ENCODE measurements at regions not wholly inside any gene's neighbourhood (a gene's known extent, or its start where the extent isn't known, plus 50 kb on each side); places are given as distances from the start of the nearest gene placed in this dataset.

DNA sequence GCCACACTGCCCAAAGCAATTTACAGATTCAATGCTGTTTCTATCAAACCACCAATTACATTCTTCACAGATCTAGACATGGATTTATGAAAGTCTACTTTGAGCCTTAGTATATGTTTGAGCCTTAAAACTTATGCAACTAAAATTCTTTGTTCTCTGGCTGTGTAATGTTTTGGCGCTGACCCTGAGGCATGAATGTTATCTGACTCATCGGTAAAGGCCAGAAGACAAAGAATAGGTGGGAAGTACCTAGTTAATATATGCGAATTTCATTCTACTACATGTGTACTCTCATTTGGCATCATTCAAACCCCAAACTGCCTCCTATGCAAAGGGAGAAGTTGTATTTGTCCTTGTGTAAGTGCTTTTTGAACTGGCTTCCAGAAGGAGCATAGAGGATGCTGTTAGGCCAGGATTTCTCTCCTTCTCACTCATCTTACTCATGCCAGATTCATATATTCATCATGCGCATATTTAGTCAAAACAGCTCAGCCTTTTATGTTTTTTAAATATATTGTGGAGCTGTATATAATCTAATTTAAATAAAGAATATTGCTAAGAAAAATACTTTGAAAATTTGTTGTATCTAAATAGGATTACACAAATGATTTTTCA, 204.2 kb downstream of the NFKBIZ start:
- H3K4me3 ChIP-seq (ENCODE audit: low read length in 2 of 2) = no peak overlapping the region
- H3K27ac ChIP-seq (ENCODE audit: low read depth in 2 of 2, low read length in 2 of 2) = no peak overlapping the region
- H3K36me3 ChIP-seq (ENCODE audit: control insufficient read depth in 2 of 2, insufficient read depth in 2 of 2, low read length in 2 of 2) = no peaks in the 10 kb centered on the region
- no peaks in the 10 kb centered on the region for H3K9me3 ChIP-seq (ENCODE audit: control insufficient read depth in 2 of 2, low read length in 2 of 2)
- H3K4me1 ChIP-seq (ENCODE audit: control insufficient read depth in 2 of 2, insufficient read depth in 2 of 2, low read length in 2 of 2) = peaks cover 3 to 4% of the 10 kb centered on the region in 2 donors
- H3K27me3 ChIP-seq (ENCODE audit: control insufficient read depth in 2 of 2, insufficient read depth in 2 of 2, low read length in 2 of 2) = no peaks in the 10 kb centered on the region
- H3K9ac ChIP-seq (ENCODE audit: low read depth in 1 of 2, low read length in 2 of 2) = no peak overlapping the region

DNA sequence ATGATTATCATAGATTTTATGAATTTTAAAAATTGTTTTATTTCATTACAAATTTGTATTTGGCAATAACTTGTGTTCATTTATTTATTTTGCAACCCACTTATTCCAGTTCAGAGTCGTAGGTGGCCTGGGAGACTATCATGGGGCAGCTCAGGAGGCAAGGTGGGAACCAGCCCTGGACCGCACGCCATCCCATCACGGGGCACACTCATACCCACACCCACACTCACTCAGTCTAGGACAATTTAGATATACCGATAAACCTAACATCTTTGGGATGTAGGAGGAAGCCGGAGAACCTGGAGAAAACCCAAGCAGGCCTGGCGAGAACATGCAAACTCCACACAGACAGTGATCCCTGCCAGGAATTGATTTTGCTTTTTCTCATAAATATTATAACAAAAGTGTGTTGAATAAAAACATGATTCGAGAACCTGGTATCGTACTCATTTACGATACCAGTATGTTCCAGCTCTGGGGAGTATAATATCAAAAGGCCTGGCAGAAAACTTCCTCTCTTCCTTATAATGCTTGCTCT, 205.3 kb downstream of the NFKBIZ start:
- H3K4me3 ChIP-seq (ENCODE audit: low read length in 2 of 2) = no peak overlapping the region
- H3K27ac ChIP-seq (ENCODE audit: low read depth in 2 of 2, low read length in 2 of 2) = no peak overlapping the region
- no peaks in the 10 kb centered on the region for H3K27me3 ChIP-seq (ENCODE audit: control insufficient read depth in 2 of 2, insufficient read depth in 2 of 2, low read length in 2 of 2)
- H3K9ac ChIP-seq (ENCODE audit: low read depth in 1 of 2, low read length in 2 of 2) = no peak overlapping the region
- H3K36me3 ChIP-seq (ENCODE audit: control insufficient read depth in 2 of 2, insufficient read depth in 2 of 2, low read length in 2 of 2) = no peaks in the 10 kb centered on the region
- H3K9me3 ChIP-seq (ENCODE audit: control insufficient read depth in 2 of 2, low read length in 2 of 2) = no peaks in the 10 kb centered on the region
- peaks cover 4 to 8% of the 10 kb centered on the region in 2 donors for H3K4me1 ChIP-seq (ENCODE audit: control insufficient read depth in 2 of 2, insufficient read depth in 2 of 2, low read length in 2 of 2)

DNA sequence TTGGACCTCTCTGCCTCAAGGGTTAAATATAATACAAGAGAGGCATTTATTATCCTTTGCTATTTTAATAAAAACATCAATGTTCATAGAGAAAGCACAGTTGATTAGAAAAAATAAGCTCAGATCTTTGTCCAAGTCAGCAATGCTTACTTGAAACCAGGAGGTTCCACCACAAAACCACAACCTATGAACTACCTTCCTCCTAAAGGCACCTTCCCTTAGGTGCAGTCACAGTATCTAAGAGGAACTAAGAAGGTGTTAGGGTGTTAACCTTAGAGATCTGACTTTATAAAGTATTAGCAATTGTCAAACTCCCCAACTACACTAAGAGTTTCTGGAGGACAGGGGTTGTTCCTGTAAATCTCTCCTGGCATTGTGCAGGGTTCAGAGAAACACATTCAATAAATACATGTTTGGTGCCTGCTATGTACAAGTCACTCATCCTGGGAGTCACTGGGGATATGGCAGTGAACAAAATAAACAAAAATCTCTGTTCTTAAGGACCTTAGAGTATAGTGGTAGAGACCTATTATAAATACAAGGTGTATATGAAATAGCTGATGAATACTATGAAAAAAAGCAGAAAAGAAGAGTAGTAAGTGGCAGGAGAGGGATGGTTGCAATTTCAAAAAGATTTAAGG, 208.6 kb downstream of the NFKBIZ start:
- Histone ChIP-seq H3K4me1 (ENCODE audit: control insufficient read depth in 2 of 2, insufficient read depth in 2 of 2, low read length in 2 of 2) (peaks cover 10 to 13% of the 10 kb centered on the region in 2 donors), H3K9me3 (ENCODE audit: control insufficient read depth in 2 of 2, low read length in 2 of 2) (no peaks in the 10 kb centered on the region), H3K4me3 (ENCODE audit: low read length in 2 of 2) (no peak overlapping the region), H3K27ac (ENCODE audit: low read depth in 2 of 2, low read length in 2 of 2) (no peak overlapping the region), H3K36me3 (ENCODE audit: control insufficient read depth in 2 of 2, insufficient read depth in 2 of 2, low read length in 2 of 2) (no peaks in the 10 kb centered on the region), H3K9ac (ENCODE audit: low read depth in 1 of 2, low read length in 2 of 2) (no peak overlapping the region), H3K27me3 (ENCODE audit: control insufficient read depth in 2 of 2, insufficient read depth in 2 of 2, low read length in 2 of 2) (no peaks in the 10 kb centered on the region)

DNA sequence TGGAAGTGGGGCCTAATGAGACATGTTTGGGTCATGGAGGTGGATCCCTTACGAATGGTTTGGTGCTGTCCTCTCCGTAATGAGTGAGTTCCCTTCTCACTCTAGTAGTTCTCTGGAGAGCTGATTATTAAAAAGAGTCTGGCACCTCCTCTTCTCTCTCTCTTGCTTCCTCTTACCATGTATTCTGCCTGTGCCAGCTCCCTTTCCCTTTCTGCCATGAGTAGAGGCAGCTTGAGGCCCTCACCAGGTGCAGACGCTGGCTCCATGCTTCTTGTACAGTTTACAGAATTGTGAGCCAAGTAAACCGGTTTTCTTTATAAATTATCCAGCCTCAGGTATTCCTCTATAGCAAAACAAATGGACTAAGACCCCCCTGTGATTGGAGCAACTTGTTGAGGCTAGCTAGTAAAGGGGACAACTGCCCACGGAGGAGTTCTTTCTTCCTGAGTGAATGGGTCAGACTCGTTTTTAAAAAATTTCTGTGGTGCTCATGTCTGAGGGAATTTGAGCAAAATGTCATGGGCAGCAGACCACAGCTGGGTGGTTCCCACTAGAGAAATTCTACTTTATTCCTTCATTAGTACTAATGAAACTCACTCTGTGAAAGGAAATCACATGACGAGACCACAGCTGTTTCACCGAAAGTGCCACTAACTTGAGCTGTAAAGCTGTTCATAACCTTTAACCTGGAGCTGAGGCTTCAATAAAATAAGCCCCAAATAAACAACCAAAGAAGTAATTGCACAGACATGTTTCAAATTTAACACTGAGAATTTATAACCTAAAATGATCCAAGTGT, 210.0 kb downstream of the NFKBIZ start:
- H3K27ac ChIP-seq (ENCODE audit: low read depth in 2 of 2, low read length in 2 of 2) = no peak overlapping the region
- H3K27me3 ChIP-seq (ENCODE audit: control insufficient read depth in 2 of 2, insufficient read depth in 2 of 2, low read length in 2 of 2) = no peaks in the 10 kb centered on the region
- no peaks in the 10 kb centered on the region for H3K36me3 ChIP-seq (ENCODE audit: control insufficient read depth in 2 of 2, insufficient read depth in 2 of 2, low read length in 2 of 2)
- no peaks in the 10 kb centered on the region for H3K9me3 ChIP-seq (ENCODE audit: control insufficient read depth in 2 of 2, low read length in 2 of 2)
- no peak overlapping the region for H3K4me3 ChIP-seq (ENCODE audit: low read length in 2 of 2)
- H3K9ac ChIP-seq (ENCODE audit: low read depth in 1 of 2, low read length in 2 of 2) = no peak overlapping the region
- H3K4me1 ChIP-seq (ENCODE audit: control insufficient read depth in 2 of 2, insufficient read depth in 2 of 2, low read length in 2 of 2) = peaks cover 10 to 13% of the 10 kb centered on the region in 2 donors

DNA sequence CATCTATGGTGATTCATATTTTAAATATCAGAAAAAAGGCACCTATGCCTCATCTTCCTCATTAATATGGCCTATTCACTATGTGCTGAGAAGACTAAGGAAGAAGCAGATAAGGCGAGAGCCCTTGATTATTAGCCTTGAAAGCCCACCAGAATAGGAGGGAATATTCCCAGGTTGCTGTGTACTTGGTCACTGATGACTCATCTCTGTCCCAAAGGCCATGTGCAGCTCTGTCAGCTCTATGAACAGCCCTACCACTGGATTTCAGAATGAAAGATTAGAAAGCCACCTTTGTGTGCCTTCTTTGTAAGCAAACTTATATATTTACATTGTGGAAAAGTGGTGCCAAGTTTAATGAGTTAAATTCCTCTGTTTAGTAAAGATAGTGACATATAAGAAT, 211.5 kb downstream of the NFKBIZ start:
- Histone ChIP-seq H3K36me3 (ENCODE audit: control insufficient read depth in 2 of 2, insufficient read depth in 2 of 2, low read length in 2 of 2) (no peaks in the 10 kb centered on the region), H3K4me3 (ENCODE audit: low read length in 2 of 2) (no peak overlapping the region), H3K9me3 (ENCODE audit: control insufficient read depth in 2 of 2, low read length in 2 of 2) (no peaks in the 10 kb centered on the region), H3K27ac (ENCODE audit: low read depth in 2 of 2, low read length in 2 of 2) (no peak overlapping the region), H3K9ac (ENCODE audit: low read depth in 1 of 2, low read length in 2 of 2) (no peak overlapping the region), H3K27me3 (ENCODE audit: control insufficient read depth in 2 of 2, insufficient read depth in 2 of 2, low read length in 2 of 2) (no peaks in the 10 kb centered on the region), H3K4me1 (ENCODE audit: control insufficient read depth in 2 of 2, insufficient read depth in 2 of 2, low read length in 2 of 2) (peaks cover 10 to 13% of the 10 kb centered on the region in 2 donors)

DNA sequence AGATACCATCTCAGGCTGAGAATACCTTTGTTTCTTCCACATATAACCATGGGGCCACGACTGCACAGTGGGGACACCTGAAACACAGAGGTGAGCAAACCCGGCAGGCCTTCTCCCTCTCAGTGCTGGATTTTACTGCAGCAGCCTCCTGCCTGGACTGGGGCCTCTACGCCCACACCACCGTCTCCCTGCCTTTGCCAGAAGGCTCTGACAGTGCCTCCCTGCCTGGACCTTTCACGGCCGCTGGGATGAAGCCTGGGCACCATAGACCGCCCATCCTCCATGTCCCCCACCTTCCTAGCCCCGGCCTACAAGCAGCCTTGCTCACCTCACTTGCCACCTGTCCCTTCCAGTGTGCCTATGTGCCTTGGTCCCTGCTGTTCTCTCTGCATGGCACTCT, 214.3 kb downstream of the NFKBIZ start:
- peaks cover 10 to 12% of the 10 kb centered on the region in 2 donors for H3K4me1 ChIP-seq (ENCODE audit: control insufficient read depth in 2 of 2, insufficient read depth in 2 of 2, low read length in 2 of 2)
- no peak overlapping the region for H3K27ac ChIP-seq (ENCODE audit: low read depth in 2 of 2, low read length in 2 of 2)
- no peak overlapping the region for H3K9ac ChIP-seq (ENCODE audit: low read depth in 1 of 2, low read length in 2 of 2)
- H3K27me3 ChIP-seq (ENCODE audit: control insufficient read depth in 2 of 2, insufficient read depth in 2 of 2, low read length in 2 of 2) = no peaks in the 10 kb centered on the region
- no peaks in the 10 kb centered on the region for H3K36me3 ChIP-seq (ENCODE audit: control insufficient read depth in 2 of 2, insufficient read depth in 2 of 2, low read length in 2 of 2)
- no peaks in the 10 kb centered on the region for H3K9me3 ChIP-seq (ENCODE audit: control insufficient read depth in 2 of 2, low read length in 2 of 2)
- H3K4me3 ChIP-seq (ENCODE audit: low read length in 2 of 2) = no peak overlapping the region

DNA sequence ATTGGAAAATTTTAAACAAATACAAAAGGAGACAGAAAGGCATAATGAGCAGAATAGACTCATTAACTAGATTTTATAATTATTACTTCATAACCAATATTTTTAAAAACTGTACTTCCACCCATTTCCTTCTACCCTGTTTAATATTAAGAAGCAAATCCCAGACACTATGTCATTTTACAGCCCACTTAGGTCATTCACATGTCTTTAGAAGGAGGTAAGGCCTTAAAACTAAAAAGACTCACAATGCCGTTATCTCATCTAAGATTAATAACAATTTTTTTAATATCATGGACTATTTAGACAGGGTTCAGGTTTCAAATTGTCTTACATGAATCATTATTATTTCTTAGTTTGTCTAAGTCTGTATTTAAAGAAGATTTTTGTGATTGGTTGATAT, 217.2 kb downstream of the NFKBIZ start:
- Histone ChIP-seq H3K4me1 (ENCODE audit: control insufficient read depth in 2 of 2, insufficient read depth in 2 of 2, low read length in 2 of 2) (peaks cover 6 to 9% of the 10 kb centered on the region in 2 donors), H3K9ac (ENCODE audit: low read depth in 1 of 2, low read length in 2 of 2) (no peak overlapping the region), H3K9me3 (ENCODE audit: control insufficient read depth in 2 of 2, low read length in 2 of 2) (no peaks in the 10 kb centered on the region), H3K36me3 (ENCODE audit: control insufficient read depth in 2 of 2, insufficient read depth in 2 of 2, low read length in 2 of 2) (no peaks in the 10 kb centered on the region), H3K4me3 (ENCODE audit: low read length in 2 of 2) (no peak overlapping the region), H3K27ac (ENCODE audit: low read depth in 2 of 2, low read length in 2 of 2) (no peak overlapping the region), H3K27me3 (ENCODE audit: control insufficient read depth in 2 of 2, insufficient read depth in 2 of 2, low read length in 2 of 2) (no peaks in the 10 kb centered on the region)

DNA sequence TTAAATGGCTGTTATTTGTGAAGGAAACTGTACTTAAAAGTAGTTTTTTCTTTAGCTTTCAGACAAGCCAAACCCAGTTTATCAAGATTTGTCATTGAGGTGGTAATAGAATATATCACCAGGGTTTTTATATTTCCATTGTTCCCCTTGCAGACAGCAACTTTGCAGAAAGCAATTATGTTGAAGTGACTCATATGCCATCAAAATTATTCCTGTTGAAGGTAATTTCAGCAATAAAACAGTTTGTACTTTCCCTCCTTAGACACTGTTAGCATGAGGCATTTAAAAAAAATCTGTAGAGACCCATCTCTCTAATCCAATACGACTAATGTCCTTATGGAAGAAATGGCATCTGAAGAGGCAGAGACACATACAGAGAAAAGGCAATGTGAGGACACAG, 219.0 kb downstream of the NFKBIZ start:
- Histone ChIP-seq H3K27me3 (ENCODE audit: control insufficient read depth in 2 of 2, insufficient read depth in 2 of 2, low read length in 2 of 2) (no peaks in the 10 kb centered on the region), H3K9ac (ENCODE audit: low read depth in 1 of 2, low read length in 2 of 2) (no peak overlapping the region), H3K27ac (ENCODE audit: low read depth in 2 of 2, low read length in 2 of 2) (peak overlapping the region; percentile 6 to 19), H3K4me3 (ENCODE audit: low read length in 2 of 2) (no peak overlapping the region), H3K9me3 (ENCODE audit: control insufficient read depth in 2 of 2, low read length in 2 of 2) (no peaks in the 10 kb centered on the region), H3K36me3 (ENCODE audit: control insufficient read depth in 2 of 2, insufficient read depth in 2 of 2, low read length in 2 of 2) (no peaks in the 10 kb centered on the region), H3K4me1 (ENCODE audit: control insufficient read depth in 2 of 2, insufficient read depth in 2 of 2, low read length in 2 of 2) (peaks cover 4% of the 10 kb centered on the region in 2 donors)

DNA sequence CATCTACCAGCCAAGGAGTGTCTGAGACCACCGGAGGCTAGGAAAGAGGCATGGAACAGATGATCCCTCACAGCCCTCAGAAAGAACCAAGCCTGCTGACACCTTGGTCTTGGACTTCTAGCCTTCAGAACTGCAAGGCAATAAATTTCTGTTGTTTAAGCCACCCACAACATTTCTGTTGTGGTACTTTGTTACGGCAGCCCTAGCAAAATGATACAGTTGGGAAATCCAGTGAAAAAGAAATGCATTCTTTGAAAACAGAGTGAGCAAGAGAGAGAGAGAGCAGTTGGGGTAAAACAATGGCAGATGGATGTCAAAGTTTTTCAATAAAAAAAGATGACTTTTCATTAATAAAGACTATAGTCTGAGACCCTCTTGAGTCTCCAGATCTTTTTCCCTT, 219.4 kb downstream of the NFKBIZ start:
- no peaks in the 10 kb centered on the region for H3K27me3 ChIP-seq (ENCODE audit: control insufficient read depth in 2 of 2, insufficient read depth in 2 of 2, low read length in 2 of 2)
- H3K36me3 ChIP-seq (ENCODE audit: control insufficient read depth in 2 of 2, insufficient read depth in 2 of 2, low read length in 2 of 2) = no peaks in the 10 kb centered on the region
- H3K9me3 ChIP-seq (ENCODE audit: control insufficient read depth in 2 of 2, low read length in 2 of 2) = no peaks in the 10 kb centered on the region
- peak overlapping the region in 1 of 2 donors; percentile 19 for H3K27ac ChIP-seq (ENCODE audit: low read depth in 2 of 2, low read length in 2 of 2)
- H3K9ac ChIP-seq (ENCODE audit: low read depth in 1 of 2, low read length in 2 of 2) = no peak overlapping the region
- H3K4me3 ChIP-seq (ENCODE audit: low read length in 2 of 2) = no peak overlapping the region
- peaks cover 4% of the 10 kb centered on the region in 2 donors for H3K4me1 ChIP-seq (ENCODE audit: control insufficient read depth in 2 of 2, insufficient read depth in 2 of 2, low read length in 2 of 2)

DNA sequence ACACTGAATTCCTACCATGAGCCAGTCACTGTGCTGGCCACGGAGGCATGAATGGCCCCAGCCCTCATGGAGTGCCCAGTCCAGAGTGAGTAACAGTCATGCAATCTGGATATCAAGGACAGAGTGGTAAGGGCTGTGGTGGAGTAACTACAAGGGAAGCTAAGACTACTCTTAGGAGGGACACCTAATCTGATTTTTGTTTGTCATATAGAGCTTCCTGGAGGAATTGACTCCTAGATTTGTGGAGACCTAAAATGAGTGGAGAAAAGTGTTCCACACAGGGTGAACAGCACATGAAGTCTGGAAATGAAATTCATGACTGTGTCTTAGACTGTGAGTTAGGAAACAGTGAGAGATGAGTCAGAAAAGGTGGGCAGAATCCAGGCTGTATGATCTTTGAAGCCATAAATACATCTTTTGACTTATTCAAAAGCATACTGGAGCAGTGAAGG, 219.9 kb downstream of the NFKBIZ start:
- H3K36me3 ChIP-seq (ENCODE audit: control insufficient read depth in 2 of 2, insufficient read depth in 2 of 2, low read length in 2 of 2) = no peaks in the 10 kb centered on the region
- no peak overlapping the region for H3K4me3 ChIP-seq (ENCODE audit: low read length in 2 of 2)

More for the DNA sequence above, 219.9 kb downstream of the NFKBIZ start:
- peaks cover 4% of the 10 kb centered on the region in 2 donors for H3K4me1 ChIP-seq (ENCODE audit: control insufficient read depth in 2 of 2, insufficient read depth in 2 of 2, low read length in 2 of 2)
- H3K9ac ChIP-seq (ENCODE audit: low read depth in 1 of 2, low read length in 2 of 2) = no peak overlapping the region
- H3K9me3 ChIP-seq (ENCODE audit: control insufficient read depth in 2 of 2, low read length in 2 of 2) = no peaks in the 10 kb centered on the region
- no peaks in the 10 kb centered on the region for H3K27me3 ChIP-seq (ENCODE audit: control insufficient read depth in 2 of 2, insufficient read depth in 2 of 2, low read length in 2 of 2)
- peak overlapping the region in 1 of 2 donors; percentile 21 for H3K27ac ChIP-seq (ENCODE audit: low read depth in 2 of 2, low read length in 2 of 2)
